ENCODE measurements at regions not wholly inside any gene's neighbourhood (a gene's known extent, or its start where the extent isn't known, plus 50 kb on each side); places are given as distances from the start of the nearest gene placed in this dataset.

DNA sequence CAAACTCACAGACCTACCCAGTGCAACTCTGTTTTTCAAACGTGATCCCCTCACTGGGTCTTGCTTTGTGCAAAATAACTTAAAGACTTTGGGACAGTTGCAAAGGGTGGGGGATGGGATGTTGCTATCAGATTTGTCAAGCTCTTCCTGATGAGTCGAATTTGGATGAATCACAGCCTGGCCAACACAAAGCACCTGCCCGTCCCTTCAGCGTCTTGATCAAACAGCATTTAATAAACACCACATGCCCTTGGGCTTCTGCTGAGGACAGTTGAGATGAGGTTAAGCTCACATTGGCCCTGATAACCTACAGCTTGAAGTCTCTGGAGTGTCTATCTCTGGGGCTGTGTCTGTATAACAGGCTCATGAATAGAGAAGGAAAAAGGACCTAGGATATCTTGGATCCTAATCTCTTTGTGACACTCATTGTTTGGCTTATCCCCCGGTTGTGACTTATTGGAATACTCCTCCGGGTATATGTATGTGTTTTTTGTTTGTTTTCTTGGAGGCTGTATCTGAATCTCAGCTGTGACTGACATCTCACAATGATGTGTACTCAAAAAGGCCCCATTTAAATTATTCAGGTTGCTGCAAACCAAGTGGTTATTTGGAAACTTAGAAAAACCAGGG, 132.6 kb upstream of the NAMPT start:
- H3K27ac ChIP-seq = peak overlapping the region; percentile 41
- TF ChIP-seq, protein P1, sequence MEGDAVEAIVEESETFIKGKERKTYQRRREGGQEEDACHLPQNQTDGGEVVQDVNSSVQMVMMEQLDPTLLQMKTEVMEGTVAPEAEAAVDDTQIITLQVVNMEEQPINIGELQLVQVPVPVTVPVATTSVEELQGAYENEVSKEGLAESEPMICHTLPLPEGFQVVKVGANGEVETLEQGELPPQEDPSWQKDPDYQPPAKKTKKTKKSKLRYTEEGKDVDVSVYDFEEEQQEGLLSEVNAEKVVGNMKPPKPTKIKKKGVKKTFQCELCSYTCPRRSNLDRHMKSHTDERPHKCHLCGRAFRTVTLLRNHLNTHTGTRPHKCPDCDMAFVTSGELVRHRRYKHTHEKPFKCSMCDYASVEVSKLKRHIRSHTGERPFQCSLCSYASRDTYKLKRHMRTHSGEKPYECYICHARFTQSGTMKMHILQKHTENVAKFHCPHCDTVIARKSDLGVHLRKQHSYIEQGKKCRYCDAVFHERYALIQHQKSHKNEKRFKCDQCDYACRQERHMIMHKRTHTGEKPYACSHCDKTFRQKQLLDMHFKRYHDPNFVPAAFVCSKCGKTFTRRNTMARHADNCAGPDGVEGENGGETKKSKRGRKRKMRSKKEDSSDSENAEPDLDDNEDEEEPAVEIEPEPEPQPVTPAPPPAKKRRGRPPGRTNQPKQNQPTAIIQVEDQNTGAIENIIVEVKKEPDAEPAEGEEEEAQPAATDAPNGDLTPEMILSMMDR (conservative IDR thresholded peaks at IDR 0.05) = no peak

GRCh38 chr7:106416430-106416829, 131.6 kb upstream of the NAMPT start:
- TF ChIP-seq, protein P1 (conservative IDR thresholded peaks at IDR 0.05) = no peak
- no peak overlapping the region; the same call in 1 of the 2 replicates for H3K27ac ChIP-seq

DNA sequence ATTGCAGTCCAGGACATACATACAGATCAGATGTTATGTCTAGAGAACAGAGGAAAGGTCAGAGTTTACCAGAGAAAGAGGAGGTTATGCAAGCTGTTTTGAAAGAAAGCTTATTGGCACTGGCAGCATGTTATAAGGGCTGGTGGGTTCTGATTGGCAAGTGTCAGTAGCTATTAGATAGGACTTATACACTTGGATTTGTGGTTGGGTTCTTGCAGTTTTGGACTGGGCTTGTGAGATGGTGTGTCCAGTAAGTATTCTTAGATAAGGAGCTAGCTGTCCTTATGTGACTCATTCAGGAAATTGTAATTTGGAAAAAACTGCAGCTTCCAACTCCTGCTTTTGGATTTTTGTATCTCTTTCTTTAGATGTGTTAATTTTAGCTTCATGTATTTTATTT, 130.7 kb upstream of the NAMPT start:
- TF ChIP-seq, protein P1 (conservative IDR thresholded peaks at IDR 0.05) = no peak
- H3K27ac ChIP-seq = no peak overlapping the region

GRCh38 chr7:106413446-106413845, 128.7 kb upstream of the NAMPT start:
- TF ChIP-seq, protein P1 (conservative IDR thresholded peaks at IDR 0.05) = no peak
- H3K27ac ChIP-seq = peak overlapping the region; percentile 47

GRCh38 chr7:106405697-106406141, 120.9 kb upstream of the NAMPT start:
- H3K27ac ChIP-seq = no peak overlapping the region
- TF ChIP-seq, protein P1 (conservative IDR thresholded peaks at IDR 0.05) = no peak

- TF ChIP-seq, protein P1 (conservative IDR thresholded peaks at IDR 0.05) = no peak
- H3K27ac ChIP-seq = no peak overlapping the region
Measured at GRCh38 chr7:106402898-106403297, 118.1 kb upstream of the NAMPT start.

GRCh38 chr7:106400923-106401322, 116.1 kb upstream of the NAMPT start:
- TF ChIP-seq, protein P1 (conservative IDR thresholded peaks at IDR 0.05) = no peak

More at GRCh38 chr7:106400923-106401322, 116.1 kb upstream of the NAMPT start:
- H3K27ac ChIP-seq = no peak overlapping the region
